PC-3 (cell line): ENCODE measurements at regions not wholly inside any gene's neighbourhood (a gene's known extent, or its start where the extent isn't known, plus 50 kb on each side); places are given as distances from the start of the nearest gene placed in this dataset.
"Not testable (repeated sequence)": the region's sequence is repeated elsewhere in the genome, so short reads cannot be mapped to it uniquely, and the experiment has no call there.

ENCODE experiments used
- ATAC-seq: fragments of 200-7000 bp; cut with Tn5 transposase; 2 replicates; pipeline ENCODE4 v1.9.1; 2020; ENCODE audit warnings: mild to moderate bottlenecking, moderate library complexity
- BruUV-seq: library from RNA; stranded (reverse); fragments of 400-500 nt; replicated peaks from 2 replicates; lab custom pipeline; 2021; lab: Mats Ljungman, UMichigan
- CTCF ChIA-PET: fragments of 300-600 bp; sonication (Branson Sonifier 250); formaldehyde crosslinking; loops from one replicate; lab custom pipeline; 2022; ENCODE audit warnings: antibody characterized with exemption; lab: Charles Lee
- POLR2A ChIA-PET: fragments of 300-600 bp; sonication (Branson Sonifier 250); formaldehyde crosslinking; loops from one replicate; lab custom pipeline; 2022; ENCODE audit warnings: antibody characterized with exemption; ENCODE audit not compliant: unreplicated experiment; lab: Charles Lee
- DNase-seq: peaks from one replicate; pipeline ENCODE4 v3.0.0-alpha.2; 2015
- H2AFZ ChIP-seq: fragments of 300-600 bp; sonication (generic); 2 replicates; pipeline ENCODE4 v1.6.0; 2016; ENCODE audit warnings: antibody characterized with exemption, low read length
- H3F3A ChIP-seq: fragments of 300-600 bp; sonication (generic); one replicate; pipeline ENCODE4 v1.6.0; 2017; ENCODE audit warnings: antibody characterized with exemption, low read length, control low read depth, mild to moderate bottlenecking; ENCODE audit not compliant: unreplicated experiment
- H3K27ac ChIP-seq: fragments of 300-600 bp; sonication (generic); 2 replicates; pipeline ENCODE4 v1.5.1; 2016; ENCODE audit warnings: mild to moderate bottlenecking, low read length
- H3K27me3 ChIP-seq: fragments of 300-600 bp; sonication (generic); 2 replicates; pipeline ENCODE4 v1.6.1; 2016; ENCODE audit warnings: low read length, mixed read lengths
- H3K36me3 ChIP-seq: fragments of 300-600 bp; sonication (generic); 2 replicates; pipeline ENCODE4 v1.6.1; 2016; ENCODE audit warnings: low read depth, mixed run types, low read length, mixed read lengths
- H3K4me1 ChIP-seq: fragments of 300-600 bp; sonication (generic); 2 replicates; pipeline ENCODE4 v1.5.1; 2016; ENCODE audit warnings: low read length; ENCODE audit not compliant: insufficient read depth
- H3K4me2 ChIP-seq: fragments of 300-600 bp; sonication (generic); 2 replicates; pipeline ENCODE4 v1.6.0; 2016; ENCODE audit warnings: low read length
- H3K4me3 ChIP-seq: fragments of 300-600 bp; sonication (generic); 2 replicates; pipeline ENCODE4 v1.5.1; 2016; ENCODE audit warnings: mild to moderate bottlenecking, low read length, mixed read lengths
- H3K79me2 ChIP-seq: fragments of 300-600 bp; sonication (generic); 2 replicates; pipeline ENCODE4 v1.6.1; 2017; ENCODE audit warnings: low read length, mixed read lengths
- H3K9ac ChIP-seq: fragments of 300-600 bp; sonication (generic); 2 replicates; pipeline ENCODE4 v1.6.0; 2016; ENCODE audit warnings: mild to moderate bottlenecking, low read length
- H3K9me2 ChIP-seq: fragments of 300-600 bp; sonication (generic); replicated peaks from 2 replicates; pipeline ENCODE4 v1.6.1; 2016; ENCODE audit warnings: mixed run types, low read length, mixed read lengths
- H3K9me3 ChIP-seq: fragments of 300-600 bp; sonication (generic); 2 replicates; pipeline ENCODE4 v1.6.1; 2016; ENCODE audit warnings: low read length, mixed read lengths
- H4K20me1 ChIP-seq: fragments of 300-600 bp; sonication (generic); 2 replicates; pipeline ENCODE4 v1.6.1; 2016; ENCODE audit warnings: low read length, mixed read lengths
- EZH2 ChIP-seq: fragments of 300-600 bp; sonication (generic); IDR thresholded peaks from one replicate; pipeline ENCODE4 v1.6.1; 2017; ENCODE audit warnings: antibody characterized with exemption, mild to moderate bottlenecking, low read length; ENCODE audit not compliant: unreplicated experiment
- EZH2phosphoT487 ChIP-seq: fragments of 300-600 bp; sonication (generic); IDR thresholded peaks from 2 replicates; pipeline ENCODE4 v1.6.1; 2018; ENCODE audit warnings: mild to moderate bottlenecking, antibody characterized with exemption, low read length, borderline replicate concordance
- intact Hi-C: fragments of 100-400 bp; cut with micrococcal nuclease; formaldehyde crosslinking; loops from 2 replicates; pipeline ENCODE4 v1.9.0; 2023
- TF ChIP-seq, protein P1 (sequence below): fragments of 300-600 bp; sonication (generic); conservative IDR thresholded peaks from 2 replicates; pipeline ENCODE4 v1.5.1; 2017; ENCODE audit warnings: antibody characterized with exemption, low read depth, mild to moderate bottlenecking, low read length

DNA sequence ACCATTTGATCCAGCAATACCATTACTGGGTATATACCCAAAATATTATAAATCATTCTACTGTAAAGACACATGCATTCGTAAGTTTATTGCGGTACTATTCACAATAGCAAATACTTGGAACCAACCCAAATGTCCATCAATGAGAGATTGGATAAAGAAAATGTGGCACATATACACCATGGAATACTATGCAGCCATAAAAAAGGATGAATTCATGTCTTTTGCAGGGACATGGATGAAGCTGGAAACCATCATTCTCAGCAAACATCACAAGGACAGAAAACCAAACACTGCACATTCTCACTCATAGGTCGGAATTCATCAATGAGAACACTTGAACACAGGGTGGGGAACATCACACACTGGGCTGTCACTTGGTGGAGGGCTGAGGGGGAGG is 221.1 kb upstream of the TBX18 start:
- H4K20me1 ChIP-seq, H3K9me3 ChIP-seq, H3K4me2 ChIP-seq, H3K9ac ChIP-seq, H3K27me3 ChIP-seq, DNase-seq, H3K27ac ChIP-seq, H3K9me2 ChIP-seq, CTCF ChIA-PET, POLR2A ChIA-PET, H3F3A ChIP-seq, intact Hi-C loops, H3K4me3 ChIP-seq, H2AFZ ChIP-seq, H3K79me2 ChIP-seq, ATAC-seq, H3K36me3 ChIP-seq, BruUV-seq, H3K4me1 ChIP-seq: not testable (repeated sequence)

DNA sequence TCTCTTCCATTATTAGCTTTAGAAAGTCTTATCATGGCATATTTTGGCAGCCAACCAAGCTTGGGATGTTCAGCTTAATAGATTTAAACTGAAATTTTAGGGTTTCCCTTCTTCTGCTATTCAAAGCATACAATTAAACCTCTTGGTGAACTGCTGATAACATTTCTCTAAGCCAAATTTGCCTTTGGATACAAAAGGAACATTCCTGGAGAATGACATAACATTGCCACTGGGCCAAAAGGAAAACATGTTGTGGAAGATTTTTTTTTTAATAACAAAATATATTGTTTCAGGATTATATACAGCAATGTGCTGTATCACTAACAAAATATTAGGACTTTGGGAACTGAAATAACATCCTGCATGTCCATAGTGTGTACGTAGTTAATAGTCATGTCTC is 215.1 kb upstream of the TBX18 start:
- Histone ChIP-seq H4K20me1 (no peaks in the 10 kb centered on the region), H2AFZ (no peak overlapping the region), H3K4me3 (no peak overlapping the region), H3K36me3 (no peaks in the 10 kb centered on the region), H3K9me2 (no peaks in the 10 kb centered on the region), H3K27me3 (peaks cover 10% of the 10 kb centered on the region), H3K79me2 (no peaks in the 10 kb centered on the region), H3K27ac (no peak overlapping the region), H3F3A (no peaks in the 10 kb centered on the region), H3K4me2 (no peak overlapping the region), H3K9ac (no peak overlapping the region), H3K4me1 (no peaks in the 10 kb centered on the region), H3K9me3 (no peaks in the 10 kb centered on the region)
- no TSS peak for BruUV-seq
- TF ChIP-seq EZH2 = no peak
- DNase-seq (peak; percentile 23), ATAC-seq (no peak)
- intact Hi-C loops = no loop called here
- ChIA-PET POLR2A (no interaction called here), CTCF (no interaction called here)

DNA sequence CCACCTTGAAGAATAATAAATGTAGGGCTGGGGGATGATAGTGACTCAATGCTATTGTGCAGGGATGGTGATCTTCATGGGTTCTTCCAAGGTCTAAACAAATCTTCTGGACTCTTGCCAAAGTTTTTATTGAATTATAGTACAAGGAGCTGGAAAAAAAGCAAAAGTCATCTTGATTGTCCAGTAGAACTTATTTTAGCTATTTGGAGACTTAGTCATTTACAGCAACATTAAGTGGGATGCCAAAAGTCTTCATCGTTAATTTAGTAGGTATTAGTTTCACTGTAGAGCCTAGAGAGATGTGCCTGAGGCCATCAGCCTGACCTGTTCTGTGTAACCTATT is 212.9 kb upstream of the TBX18 start:
- CTCF ChIA-PET = no interaction called here

More for the DNA sequence above, 212.9 kb upstream of the TBX18 start:
- ATAC-seq = no peak
- POLR2A ChIA-PET = no interaction called here
- Histone ChIP-seq H3K9me3 (no peaks in the 10 kb centered on the region), H2AFZ (no peak overlapping the region), H3K4me1 (no peaks in the 10 kb centered on the region), H3K27me3 (peaks cover 10% of the 10 kb centered on the region), H3K27ac (no peak overlapping the region), H3F3A (no peaks in the 10 kb centered on the region), H3K36me3 (no peaks in the 10 kb centered on the region), H3K79me2 (no peaks in the 10 kb centered on the region), H3K4me3 (no peak overlapping the region), H4K20me1 (no peaks in the 10 kb centered on the region), H3K9me2 (no peaks in the 10 kb centered on the region), H3K9ac (no peak overlapping the region), H3K4me2 (no peak overlapping the region)
- TF ChIP-seq EZH2phosphoT487 = no peak
- TF ChIP-seq EZH2 = no peak
- TF ChIP-seq, protein P1, sequence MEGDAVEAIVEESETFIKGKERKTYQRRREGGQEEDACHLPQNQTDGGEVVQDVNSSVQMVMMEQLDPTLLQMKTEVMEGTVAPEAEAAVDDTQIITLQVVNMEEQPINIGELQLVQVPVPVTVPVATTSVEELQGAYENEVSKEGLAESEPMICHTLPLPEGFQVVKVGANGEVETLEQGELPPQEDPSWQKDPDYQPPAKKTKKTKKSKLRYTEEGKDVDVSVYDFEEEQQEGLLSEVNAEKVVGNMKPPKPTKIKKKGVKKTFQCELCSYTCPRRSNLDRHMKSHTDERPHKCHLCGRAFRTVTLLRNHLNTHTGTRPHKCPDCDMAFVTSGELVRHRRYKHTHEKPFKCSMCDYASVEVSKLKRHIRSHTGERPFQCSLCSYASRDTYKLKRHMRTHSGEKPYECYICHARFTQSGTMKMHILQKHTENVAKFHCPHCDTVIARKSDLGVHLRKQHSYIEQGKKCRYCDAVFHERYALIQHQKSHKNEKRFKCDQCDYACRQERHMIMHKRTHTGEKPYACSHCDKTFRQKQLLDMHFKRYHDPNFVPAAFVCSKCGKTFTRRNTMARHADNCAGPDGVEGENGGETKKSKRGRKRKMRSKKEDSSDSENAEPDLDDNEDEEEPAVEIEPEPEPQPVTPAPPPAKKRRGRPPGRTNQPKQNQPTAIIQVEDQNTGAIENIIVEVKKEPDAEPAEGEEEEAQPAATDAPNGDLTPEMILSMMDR = no peak
- no TSS peak for BruUV-seq
- intact Hi-C loops = no loop called here
- DNase-seq = no peak
